Body of pancreas (tissue), 4 donors: ENCODE measurements at regions not wholly inside any gene's neighbourhood (a gene's known extent, or its start where the extent isn't known, plus 50 kb on each side); places are given as distances from the start of the nearest gene placed in this dataset.

ENCODE experiments used
- POLR2A ChIP-seq, 3 donors: fragments of 450-650 bp; IDR thresholded peaks; one replicate each; pipeline ENCODE4 v1.6.1; 2016; ENCODE audit warnings: antibody characterized with exemption in 3 of 3, mild to moderate bottlenecking in 2 of 3
- TF ChIP-seq, protein P1 (sequence below), 7 experiments: fragments of 450-650 bp in 4 of 7; fragments of 200-600 bp in 3 of 7; sonication (generic) in 3 of 7; IDR thresholded peaks; one replicate each; pipeline ENCODE4 v1.5.1; 2016 to 2019; ENCODE audit warnings: antibody characterized with exemption in 7 of 7

DNA sequence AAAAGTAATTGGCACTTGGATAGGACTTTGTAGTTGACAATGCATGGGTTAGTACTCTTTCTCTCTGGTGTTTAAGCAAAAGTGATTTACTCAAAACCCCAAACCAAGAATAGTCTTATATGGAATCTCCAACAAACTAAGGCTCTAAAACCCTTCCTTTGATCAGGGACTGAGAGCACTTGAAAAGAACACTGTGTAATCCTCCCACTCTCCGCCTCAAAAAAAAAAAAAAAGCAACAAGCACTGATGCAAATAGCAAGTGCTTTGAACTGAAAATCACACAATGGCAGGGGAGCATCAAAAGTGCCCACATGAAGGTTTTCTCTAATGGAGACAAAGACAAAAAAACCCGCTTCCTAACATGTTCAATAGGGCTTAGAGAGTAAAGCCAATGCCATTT, 467.9 kb upstream of the AUTS2 start:
- TF ChIP-seq, protein P1, sequence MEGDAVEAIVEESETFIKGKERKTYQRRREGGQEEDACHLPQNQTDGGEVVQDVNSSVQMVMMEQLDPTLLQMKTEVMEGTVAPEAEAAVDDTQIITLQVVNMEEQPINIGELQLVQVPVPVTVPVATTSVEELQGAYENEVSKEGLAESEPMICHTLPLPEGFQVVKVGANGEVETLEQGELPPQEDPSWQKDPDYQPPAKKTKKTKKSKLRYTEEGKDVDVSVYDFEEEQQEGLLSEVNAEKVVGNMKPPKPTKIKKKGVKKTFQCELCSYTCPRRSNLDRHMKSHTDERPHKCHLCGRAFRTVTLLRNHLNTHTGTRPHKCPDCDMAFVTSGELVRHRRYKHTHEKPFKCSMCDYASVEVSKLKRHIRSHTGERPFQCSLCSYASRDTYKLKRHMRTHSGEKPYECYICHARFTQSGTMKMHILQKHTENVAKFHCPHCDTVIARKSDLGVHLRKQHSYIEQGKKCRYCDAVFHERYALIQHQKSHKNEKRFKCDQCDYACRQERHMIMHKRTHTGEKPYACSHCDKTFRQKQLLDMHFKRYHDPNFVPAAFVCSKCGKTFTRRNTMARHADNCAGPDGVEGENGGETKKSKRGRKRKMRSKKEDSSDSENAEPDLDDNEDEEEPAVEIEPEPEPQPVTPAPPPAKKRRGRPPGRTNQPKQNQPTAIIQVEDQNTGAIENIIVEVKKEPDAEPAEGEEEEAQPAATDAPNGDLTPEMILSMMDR (IDR thresholded peaks at IDR 0.05), result no peak
- no peak for TF ChIP-seq POLR2A (IDR thresholded peaks at IDR 0.05)
